Skin of body (tissue), 1 donor: ENCODE measurements at regions not wholly inside any gene's neighbourhood (a gene's known extent, or its start where the extent isn't known, plus 50 kb on each side); places are given as distances from the start of the nearest gene placed in this dataset.
A peak's percentile ranks its signal among the peaks of the same experiment; 100 is the strongest.
"Not testable (repeated sequence)": the region's sequence is repeated elsewhere in the genome, so short reads cannot be mapped to it uniquely, and the experiment has no call there.

Experiments
- DNase-seq: peaks from one replicate; lab custom pipeline; 2025; lab: John Stamatoyannopoulos, UW

GRCh38 chr3:72162649-72163184 lies 377.8 kb upstream of the PROK2 start:
- no peak for DNase-seq

- DNase-seq = peak; percentile 40
These were observed 377.1 kb upstream of the PROK2 start for GRCh38 chr3:72161881-72162595.

GRCh38 chr3:72161285-72161684 lies 376.3 kb upstream of the PROK2 start:
- DNase-seq = not testable (repeated sequence)

- no peak for DNase-seq
These were observed 375.4 kb upstream of the PROK2 start for GRCh38 chr3:72160351-72160750.

GRCh38 chr3:72159487-72159886 lies 374.5 kb upstream of the PROK2 start:
- no peak for DNase-seq

GRCh38 chr3:72158639-72159326 lies 373.8 kb upstream of the PROK2 start:
- DNase-seq = no peak

- no peak for DNase-seq
These were observed 373.0 kb upstream of the PROK2 start for GRCh38 chr3:72157748-72158638.

- DNase-seq = peak; percentile 89
These were observed 370.6 kb upstream of the PROK2 start for GRCh38 chr3:72155391-72156064.

- DNase-seq = no peak
These were observed 369.7 kb upstream of the PROK2 start for GRCh38 chr3:72154391-72155335.

GRCh38 chr3:72153477-72154314 lies 368.7 kb upstream of the PROK2 start:
- DNase-seq = no peak

- DNase-seq = peak; percentile 96
These were observed 367.9 kb upstream of the PROK2 start for GRCh38 chr3:72152551-72153476.

GRCh38 chr3:72151465-72152238 lies 366.7 kb upstream of the PROK2 start:
- DNase-seq = no peak

GRCh38 chr3:72150634-72151412 lies 365.9 kb upstream of the PROK2 start:
- DNase-seq = no peak

- no peak for DNase-seq
These were observed 364.8 kb upstream of the PROK2 start for GRCh38 chr3:72149645-72150300.

- no peak for DNase-seq
These were observed 362.7 kb upstream of the PROK2 start for GRCh38 chr3:72147600-72147999.
